ENCODE measurements at regions not wholly inside any gene's neighbourhood (a gene's known extent, or its start where the extent isn't known, plus 50 kb on each side); places are given as distances from the start of the nearest gene placed in this dataset.

DNA sequence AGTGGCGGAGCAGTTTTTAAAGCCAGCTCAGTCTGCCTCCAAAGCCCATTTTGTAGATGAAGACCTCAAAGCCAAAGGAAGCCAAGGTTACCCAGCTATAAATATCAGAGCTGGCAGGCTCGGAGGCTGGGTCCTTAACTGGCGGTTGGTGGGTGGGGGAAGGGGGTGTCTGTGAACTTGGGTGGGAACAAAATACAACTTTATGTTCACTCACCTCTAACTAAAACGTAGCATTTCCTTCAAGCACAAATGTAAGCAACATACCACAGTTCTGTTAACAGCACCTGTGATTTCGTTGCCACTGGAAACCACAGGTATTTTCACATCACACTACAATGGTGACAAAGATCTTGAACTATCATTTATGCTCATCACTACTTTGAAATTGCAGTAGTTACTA is 99.7 kb upstream of the SYT13 start:
- TF ChIP-seq CTCF (IDR thresholded peaks at IDR 0.05 in 8 of 11, conservative IDR thresholded peaks at IDR 0.05 in 3 of 11) (no peak), POLR2A (IDR thresholded peaks at IDR 0.05) (no peak), POLR2AphosphoS5 (IDR thresholded peaks at IDR 0.05) (no peak)
